ENCODE measurements at regions not wholly inside any gene's neighbourhood (a gene's known extent, or its start where the extent isn't known, plus 50 kb on each side); places are given as distances from the start of the nearest gene placed in this dataset.

DNA sequence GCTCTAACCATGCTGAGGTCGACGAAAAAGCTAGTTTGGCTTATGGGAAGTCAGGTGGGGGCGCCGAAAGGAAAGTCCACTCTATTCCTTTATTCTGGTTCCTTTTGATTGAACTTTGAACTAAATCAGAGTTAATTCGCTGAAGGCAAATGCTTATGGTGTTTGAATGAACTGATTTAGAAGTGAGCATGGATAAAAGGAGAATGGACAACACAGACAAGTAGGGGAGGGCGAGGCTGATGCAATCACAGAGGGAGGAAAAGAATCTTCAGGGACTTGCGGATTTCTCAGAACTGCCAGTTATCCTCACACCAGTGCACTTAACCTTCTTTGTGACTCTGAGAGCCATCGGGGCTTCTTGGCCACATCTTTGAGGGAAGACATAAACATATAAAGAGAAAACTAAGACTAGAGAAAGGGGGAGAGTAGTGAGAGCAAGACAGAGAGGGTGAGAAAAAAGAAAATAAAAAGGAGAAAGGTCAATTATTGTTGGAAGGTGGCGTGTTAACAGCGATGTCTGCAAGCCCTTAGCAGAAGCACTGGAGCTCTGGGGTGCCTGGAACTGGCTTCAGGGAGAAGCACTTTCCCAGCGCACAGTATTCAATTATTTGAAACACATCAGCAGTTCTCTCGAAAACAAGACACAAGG is 59.2 kb downstream of the PABIR2 start:
- no peak for ATAC-seq
- CTCF ChIA-PET = no interaction called here
- Histone ChIP-seq H3K9me3 (ENCODE audit: control insufficient read depth, insufficient read depth, low read depth, low read length) (no peaks in the 10 kb centered on the region), H3K4me1 (ENCODE audit: control insufficient read depth, insufficient read depth, low read length) (no peaks in the 10 kb centered on the region), H3K36me3 (ENCODE audit: control insufficient read depth, insufficient read depth, low read length) (no peaks in the 10 kb centered on the region), H3K4me3 (ENCODE audit: low read depth in 2 of 2, low read length in 2 of 2) (no peak overlapping the region), H3K27me3 (ENCODE audit: control insufficient read depth, insufficient read depth, low read length) (no peaks in the 10 kb centered on the region), H3K27ac (ENCODE audit: low read length) (no peak overlapping the region; the same call in 1 of the 2 replicates)
- in situ Hi-C loops (cut with HindIII; ENCODE audit: low pct_unique_long_range_greater_than_20kb, low sequenced_read_pairs) = no loop called here
- TF ChIP-seq, protein P1, sequence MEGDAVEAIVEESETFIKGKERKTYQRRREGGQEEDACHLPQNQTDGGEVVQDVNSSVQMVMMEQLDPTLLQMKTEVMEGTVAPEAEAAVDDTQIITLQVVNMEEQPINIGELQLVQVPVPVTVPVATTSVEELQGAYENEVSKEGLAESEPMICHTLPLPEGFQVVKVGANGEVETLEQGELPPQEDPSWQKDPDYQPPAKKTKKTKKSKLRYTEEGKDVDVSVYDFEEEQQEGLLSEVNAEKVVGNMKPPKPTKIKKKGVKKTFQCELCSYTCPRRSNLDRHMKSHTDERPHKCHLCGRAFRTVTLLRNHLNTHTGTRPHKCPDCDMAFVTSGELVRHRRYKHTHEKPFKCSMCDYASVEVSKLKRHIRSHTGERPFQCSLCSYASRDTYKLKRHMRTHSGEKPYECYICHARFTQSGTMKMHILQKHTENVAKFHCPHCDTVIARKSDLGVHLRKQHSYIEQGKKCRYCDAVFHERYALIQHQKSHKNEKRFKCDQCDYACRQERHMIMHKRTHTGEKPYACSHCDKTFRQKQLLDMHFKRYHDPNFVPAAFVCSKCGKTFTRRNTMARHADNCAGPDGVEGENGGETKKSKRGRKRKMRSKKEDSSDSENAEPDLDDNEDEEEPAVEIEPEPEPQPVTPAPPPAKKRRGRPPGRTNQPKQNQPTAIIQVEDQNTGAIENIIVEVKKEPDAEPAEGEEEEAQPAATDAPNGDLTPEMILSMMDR (IDR thresholded peaks at IDR 0.05) = no peak
- TF ChIP-seq, protein P2, sequence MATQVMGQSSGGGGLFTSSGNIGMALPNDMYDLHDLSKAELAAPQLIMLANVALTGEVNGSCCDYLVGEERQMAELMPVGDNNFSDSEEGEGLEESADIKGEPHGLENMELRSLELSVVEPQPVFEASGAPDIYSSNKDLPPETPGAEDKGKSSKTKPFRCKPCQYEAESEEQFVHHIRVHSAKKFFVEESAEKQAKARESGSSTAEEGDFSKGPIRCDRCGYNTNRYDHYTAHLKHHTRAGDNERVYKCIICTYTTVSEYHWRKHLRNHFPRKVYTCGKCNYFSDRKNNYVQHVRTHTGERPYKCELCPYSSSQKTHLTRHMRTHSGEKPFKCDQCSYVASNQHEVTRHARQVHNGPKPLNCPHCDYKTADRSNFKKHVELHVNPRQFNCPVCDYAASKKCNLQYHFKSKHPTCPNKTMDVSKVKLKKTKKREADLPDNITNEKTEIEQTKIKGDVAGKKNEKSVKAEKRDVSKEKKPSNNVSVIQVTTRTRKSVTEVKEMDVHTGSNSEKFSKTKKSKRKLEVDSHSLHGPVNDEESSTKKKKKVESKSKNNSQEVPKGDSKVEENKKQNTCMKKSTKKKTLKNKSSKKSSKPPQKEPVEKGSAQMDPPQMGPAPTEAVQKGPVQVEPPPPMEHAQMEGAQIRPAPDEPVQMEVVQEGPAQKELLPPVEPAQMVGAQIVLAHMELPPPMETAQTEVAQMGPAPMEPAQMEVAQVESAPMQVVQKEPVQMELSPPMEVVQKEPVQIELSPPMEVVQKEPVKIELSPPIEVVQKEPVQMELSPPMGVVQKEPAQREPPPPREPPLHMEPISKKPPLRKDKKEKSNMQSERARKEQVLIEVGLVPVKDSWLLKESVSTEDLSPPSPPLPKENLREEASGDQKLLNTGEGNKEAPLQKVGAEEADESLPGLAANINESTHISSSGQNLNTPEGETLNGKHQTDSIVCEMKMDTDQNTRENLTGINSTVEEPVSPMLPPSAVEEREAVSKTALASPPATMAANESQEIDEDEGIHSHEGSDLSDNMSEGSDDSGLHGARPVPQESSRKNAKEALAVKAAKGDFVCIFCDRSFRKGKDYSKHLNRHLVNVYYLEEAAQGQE (IDR thresholded peaks at IDR 0.05; ENCODE audit: insufficient read depth in 1 of 2, low read depth in 2 of 2, low read length in 1 of 2) = no peak
- no peak for TF ChIP-seq TCF7L2 (IDR thresholded peaks at IDR 0.05; ENCODE audit: low read depth, low read length)
- DNase-seq (ENCODE audit: low read depth, low spot score) = no peak
- intact Hi-C loops (cut with micrococcal nuclease; ENCODE audit: unreplicated experiment) = no loop called here
- BruUV-seq (replicated peaks) = no TSS peak
- POLR2A ChIA-PET = no interaction called here

DNA sequence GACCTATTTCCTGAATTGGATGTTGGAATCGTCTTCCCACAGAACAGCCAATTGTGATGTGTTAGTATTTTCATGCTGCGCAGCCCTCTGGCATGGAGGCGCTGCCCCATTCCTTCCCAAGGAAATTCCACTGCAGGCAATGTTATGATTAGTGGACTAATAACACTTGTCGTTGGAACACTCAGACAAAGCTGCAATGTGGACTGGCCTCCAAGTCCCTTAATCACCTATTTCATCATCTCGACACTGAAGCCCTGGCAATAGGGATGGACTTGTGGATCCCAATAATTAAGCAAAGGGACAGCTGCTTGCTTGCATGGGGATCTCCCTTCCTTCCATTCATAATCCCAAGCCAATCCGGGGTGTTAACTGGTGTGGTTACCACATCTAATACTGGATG is 59.9 kb downstream of the PABIR2 start:
- BruUV-seq (replicated peaks) = no TSS peak
- intact Hi-C loops (cut with micrococcal nuclease; ENCODE audit: unreplicated experiment) = no loop called here
- POLR2A ChIA-PET = no interaction called here

More for the DNA sequence above, 59.9 kb downstream of the PABIR2 start:
- DNase-seq (ENCODE audit: low read depth, low spot score) (no peak), ATAC-seq (no peak)
- Histone ChIP-seq H3K27me3 (ENCODE audit: control insufficient read depth, insufficient read depth, low read length) (no peaks in the 10 kb centered on the region), H3K9me3 (ENCODE audit: control insufficient read depth, insufficient read depth, low read depth, low read length) (no peaks in the 10 kb centered on the region), H3K4me3 (ENCODE audit: low read depth in 2 of 2, low read length in 2 of 2) (no peak overlapping the region), H3K4me1 (ENCODE audit: control insufficient read depth, insufficient read depth, low read length) (no peaks in the 10 kb centered on the region), H3K36me3 (ENCODE audit: control insufficient read depth, insufficient read depth, low read length) (no peaks in the 10 kb centered on the region), H3K27ac (ENCODE audit: low read length) (no peak overlapping the region)
- TF ChIP-seq TCF7L2 (IDR thresholded peaks at IDR 0.05; ENCODE audit: low read depth, low read length) (no peak), SIN3A (IDR thresholded peaks at IDR 0.05; ENCODE audit: borderline replicate concordance, insufficient read depth, low read depth, low read length) (no peak), POLR2AphosphoS5 (IDR thresholded peaks at IDR 0.05; ENCODE audit: low read depth, low read length) (no peak)
- TF ChIP-seq, protein P1 (IDR thresholded peaks at IDR 0.05) = no peak
- TF ChIP-seq, protein P2 (IDR thresholded peaks at IDR 0.05; ENCODE audit: insufficient read depth in 1 of 2, low read depth in 2 of 2, low read length in 1 of 2) = no peak
- CTCF ChIA-PET = no interaction called here
- in situ Hi-C loops (cut with HindIII; ENCODE audit: low pct_unique_long_range_greater_than_20kb, low sequenced_read_pairs) = no loop called here

Data from Panc1 (cell line).